NCI-H748 (cell line): ENCODE measurements at regions not wholly inside any gene's neighbourhood (a gene's known extent, or its start where the extent isn't known, plus 50 kb on each side); places are given as distances from the start of the nearest gene placed in this dataset.

Source experiments
- DNase-seq: peaks from one replicate; lab custom pipeline; 2025; ENCODE audit not compliant: unreplicated experiment; lab: John Stamatoyannopoulos, UW

- no peak for DNase-seq
Observed at GRCh38 chr1:193613041-193613440, 426.6 kb upstream of the B3GALT2 start.

- no peak for DNase-seq
Observed at GRCh38 chr1:193609592-193609991, 423.2 kb upstream of the B3GALT2 start.

DNA sequence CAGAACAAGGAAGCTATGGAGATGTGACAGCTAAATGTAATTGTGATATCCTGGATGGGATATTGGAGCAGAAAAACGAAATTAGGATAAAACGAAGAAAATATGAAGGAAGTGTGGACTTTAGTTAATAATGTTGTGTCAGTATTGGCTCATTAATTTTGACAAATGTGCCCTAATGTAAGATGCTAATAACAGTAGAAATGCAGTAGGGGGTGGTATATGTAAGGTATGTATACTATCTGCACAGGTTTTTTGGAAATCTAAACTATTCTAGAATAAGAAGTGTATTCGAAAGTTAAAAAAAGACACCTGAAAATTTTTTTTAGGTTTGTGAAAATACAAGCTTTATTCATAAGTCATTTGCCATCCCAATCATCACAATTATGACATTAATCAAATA is 421.4 kb upstream of the B3GALT2 start:
- DNase-seq = no peak

GRCh38 chr1:193606035-193606434 is 419.6 kb upstream of the B3GALT2 start:
- DNase-seq = no peak

DNA sequence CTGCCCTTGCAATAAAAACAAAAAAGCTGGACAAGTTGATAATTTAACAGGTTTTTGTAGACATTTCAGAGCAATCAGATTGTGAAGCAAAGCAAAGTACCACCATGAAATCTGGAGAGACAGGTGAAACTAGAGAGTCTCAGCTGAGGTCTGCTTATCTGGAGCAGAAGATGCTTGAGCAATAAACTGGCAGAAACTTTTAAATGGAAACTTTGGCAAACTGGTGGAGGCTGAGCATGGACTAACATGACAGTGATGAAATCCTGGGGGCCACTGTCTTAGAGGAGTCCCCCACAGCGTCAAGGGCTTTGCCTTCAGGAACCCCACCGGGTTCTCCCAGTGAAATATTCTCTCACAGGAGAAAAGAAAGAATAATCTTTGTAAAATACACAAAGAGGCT is 416.3 kb upstream of the B3GALT2 start:
- no peak for DNase-seq

- no peak for DNase-seq
Observed at GRCh38 chr1:193593147-193593885, 406.9 kb upstream of the B3GALT2 start.

DNA sequence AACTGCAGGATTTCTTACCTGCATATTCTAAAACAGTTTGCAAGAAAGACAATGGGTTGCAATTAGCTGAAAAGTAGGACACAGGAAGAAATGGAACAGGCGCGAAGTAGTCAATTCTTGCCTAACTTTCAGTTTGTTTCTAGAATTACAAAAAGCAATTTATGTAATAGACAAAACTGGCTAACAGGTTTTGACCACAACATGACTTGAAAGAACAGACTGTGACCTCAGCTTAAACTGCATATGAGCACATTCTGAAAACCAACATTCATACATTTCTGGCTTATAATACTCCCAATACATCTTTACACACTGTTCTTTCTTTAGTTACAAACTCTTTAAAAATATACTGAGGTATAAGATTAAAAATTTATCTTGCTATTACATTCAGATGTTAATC is 405.9 kb upstream of the B3GALT2 start:
- no peak for DNase-seq

- no peak for DNase-seq
Observed at GRCh38 chr1:193590102-193590501, 403.7 kb upstream of the B3GALT2 start.

GRCh38 chr1:193589597-193590040 is 403.2 kb upstream of the B3GALT2 start:
- no peak for DNase-seq

GRCh38 chr1:193588311-193589082 is 402.1 kb upstream of the B3GALT2 start:
- no peak for DNase-seq

- no peak for DNase-seq
Observed at GRCh38 chr1:193584731-193585239, 398.4 kb upstream of the B3GALT2 start.

DNA sequence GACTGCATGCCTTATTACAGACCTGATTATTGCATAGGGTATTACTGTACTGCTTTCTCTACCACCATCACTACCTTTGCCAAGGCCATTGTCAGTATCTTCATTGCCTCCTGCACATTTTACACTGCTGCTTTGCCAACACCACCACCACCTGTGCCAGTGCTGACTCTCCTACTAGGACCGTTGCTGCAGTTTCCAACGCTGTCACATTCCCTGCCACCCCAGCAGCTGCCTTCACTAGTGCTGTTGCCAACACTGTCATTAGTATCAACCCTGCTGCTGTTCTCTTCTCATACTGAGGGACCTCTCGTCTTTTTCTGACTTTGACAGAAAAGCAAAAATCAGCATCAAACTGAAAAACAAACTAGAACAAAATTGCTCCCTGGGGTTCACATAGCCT is 394.9 kb upstream of the B3GALT2 start:
- no peak for DNase-seq

- no peak for DNase-seq
Observed at GRCh38 chr1:193580419-193580818, 394.0 kb upstream of the B3GALT2 start.

DNA sequence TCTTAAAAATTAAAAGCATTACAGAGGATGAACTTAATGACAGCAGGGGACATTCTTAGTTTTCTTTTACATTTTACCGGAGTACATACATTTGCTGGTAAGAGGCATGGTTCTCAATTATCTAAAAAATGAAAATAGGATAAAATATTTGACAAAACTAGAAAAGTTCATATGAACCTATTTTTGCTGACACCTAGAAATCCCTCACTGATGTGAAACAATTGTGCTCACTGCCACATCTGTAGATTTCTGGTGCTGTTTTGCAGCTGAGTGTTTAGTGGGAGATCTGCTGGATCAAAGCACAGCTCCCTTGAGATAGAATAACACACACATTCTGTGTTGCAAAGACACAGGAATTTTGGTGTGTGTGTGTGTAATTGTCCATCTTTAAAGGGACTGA is 392.9 kb upstream of the B3GALT2 start:
- no peak for DNase-seq

- no peak for DNase-seq
Observed at GRCh38 chr1:193574913-193575312, 388.5 kb upstream of the B3GALT2 start.

- no peak for DNase-seq
Observed at GRCh38 chr1:193569983-193570269, 383.5 kb upstream of the B3GALT2 start.

DNA sequence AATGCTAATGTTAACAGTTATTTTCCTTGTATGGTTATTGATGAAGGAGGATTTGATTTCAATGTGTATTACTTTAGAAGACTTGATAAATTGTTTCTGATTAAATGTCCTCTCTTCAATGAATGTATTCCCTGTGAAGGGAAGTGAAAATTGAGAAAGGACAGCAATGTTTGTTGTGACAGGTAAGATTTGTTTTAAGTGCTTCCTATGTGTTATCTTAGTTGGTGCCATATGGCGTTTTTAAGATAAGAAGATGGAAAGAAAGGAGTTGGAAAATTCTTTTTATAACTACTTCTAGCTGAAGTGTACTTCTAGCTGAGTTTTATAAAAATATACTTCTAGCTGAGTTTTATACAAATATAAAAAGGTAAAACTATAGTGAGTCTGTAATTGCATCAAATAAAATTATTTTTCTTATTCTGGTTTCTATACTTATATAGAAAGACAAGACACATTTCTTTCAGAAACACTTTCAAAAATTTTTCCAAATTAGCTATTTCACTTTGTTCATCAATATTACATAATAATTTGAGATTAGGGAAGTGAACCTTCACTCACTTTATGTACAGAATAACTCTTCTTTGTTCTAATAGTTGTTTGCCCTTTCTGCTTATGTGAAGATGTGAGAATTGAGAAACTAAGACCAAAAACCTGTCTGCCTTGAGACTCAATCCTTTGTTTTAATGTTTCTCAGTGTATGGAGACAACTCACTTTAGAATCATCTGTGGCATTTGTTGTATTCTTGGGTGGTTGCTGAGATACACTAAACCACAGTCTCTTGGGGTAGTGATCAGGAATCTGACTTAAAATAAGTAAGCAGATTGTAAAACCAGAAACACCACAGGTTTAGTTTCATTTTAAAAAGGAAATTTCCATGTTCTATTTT is 382.9 kb upstream of the B3GALT2 start:
- no peak for DNase-seq

GRCh38 chr1:193568512-193568911 is 382.1 kb upstream of the B3GALT2 start:
- no peak for DNase-seq

GRCh38 chr1:193567937-193568336 is 381.5 kb upstream of the B3GALT2 start:
- no peak for DNase-seq

DNA sequence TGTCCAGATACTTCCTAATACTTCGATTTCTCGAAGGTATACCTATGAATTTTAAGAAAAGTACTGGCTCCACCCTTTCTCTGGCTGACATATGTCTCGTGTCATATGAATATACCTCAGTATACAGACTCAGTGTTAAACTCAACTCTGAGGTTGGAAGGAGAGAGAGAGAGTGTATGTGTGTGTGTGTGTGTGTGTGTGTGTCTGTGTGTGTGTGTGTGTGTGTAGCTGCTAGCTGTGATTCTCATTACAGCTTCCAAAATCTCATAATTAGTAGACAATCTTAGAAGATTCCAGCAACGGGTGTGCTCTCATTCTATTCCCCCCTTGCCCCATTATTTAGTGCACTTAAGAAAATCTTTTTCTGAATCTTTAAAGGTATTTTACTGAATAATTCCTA is 380.3 kb upstream of the B3GALT2 start:
- DNase-seq = no peak

DNA sequence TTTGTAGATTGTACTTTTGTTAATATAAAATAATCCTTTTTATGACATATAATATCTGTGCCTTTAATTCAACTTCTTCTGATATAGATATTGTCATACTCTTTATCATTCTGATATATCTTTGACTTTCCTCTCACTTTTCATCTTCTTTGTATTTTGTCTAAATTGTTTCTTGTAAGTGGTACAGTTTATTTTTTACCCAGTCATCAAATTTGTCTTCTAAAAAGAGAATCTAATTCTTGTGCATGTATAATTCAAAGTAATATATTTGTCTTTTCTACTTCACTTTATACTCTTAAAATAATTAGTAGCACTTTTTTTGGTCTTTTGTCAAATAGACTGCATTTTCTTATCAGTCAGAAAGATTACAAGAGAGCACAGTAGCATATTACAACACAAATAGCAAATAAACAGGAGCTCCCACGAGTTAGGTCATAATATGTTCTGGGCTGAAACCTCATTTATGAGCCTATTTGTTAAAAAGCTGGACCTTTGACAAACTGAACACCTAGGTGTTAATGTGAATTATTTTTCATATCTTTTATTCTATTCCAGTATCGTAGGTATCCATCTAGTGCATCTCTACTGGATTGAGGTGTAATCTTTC is 379.7 kb upstream of the B3GALT2 start:
- no peak for DNase-seq
